Stimulated activated naive B cell treated with anti-CD40 and anti-IgM and Interleukin-4, amounts not matched to agents 10 μg/mL and 1 μg/mL and 100 μg/mL, for 72 hours (primary cell): ENCODE measurements at regions not wholly inside any gene's neighbourhood (a gene's known extent, or its start where the extent isn't known, plus 50 kb on each side); places are given as distances from the start of the nearest gene placed in this dataset.
"Not testable (repeated sequence)": the region's sequence is repeated elsewhere in the genome, so short reads cannot be mapped to it uniquely, and the experiment has no call there.

Experiments
- ATAC-seq, 2 donors: fragments of 150-1000 bp; cut with Tn5 transposase; replicated peaks; 2 replicates each; pipeline ENCODE4 v1.10.0; 2021; ENCODE audit warnings: moderate library complexity in 1 of 2
- DNase-seq: peaks from one replicate; pipeline ENCODE4 v3.0.0; 2021
- H3K27ac Mint-ChIP-seq: one replicate; pipeline ENCODE4 v1.8.0; 2022; ENCODE audit warnings: mild to moderate bottlenecking, mixed read lengths
- H3K27me3 Mint-ChIP-seq, 2 donors: one replicate each; pipeline ENCODE4 v1.8.0; 2022; ENCODE audit warnings: mixed read lengths in 2 of 2
- H3K36me3 Mint-ChIP-seq, 2 donors: one replicate each; pipeline ENCODE4 v1.8.0; 2022; ENCODE audit warnings: mixed read lengths in 2 of 2, mild to moderate bottlenecking in 1 of 2
- H3K4me1 Mint-ChIP-seq, 2 donors: one replicate each; pipeline ENCODE4 v1.8.0; 2022; ENCODE audit warnings: mixed read lengths in 2 of 2, mild to moderate bottlenecking in 1 of 2
- H3K4me3 Mint-ChIP-seq, 2 donors: one replicate each; pipeline ENCODE4 v1.8.0; 2022; ENCODE audit warnings: mild to moderate bottlenecking in 2 of 2, mixed read lengths in 2 of 2, moderate library complexity in 1 of 2
- H3K9me3 Mint-ChIP-seq, 2 donors: one replicate each; pipeline ENCODE4 v1.8.0; 2022; ENCODE audit warnings: mixed read lengths in 2 of 2, mild to moderate bottlenecking in 1 of 2

GRCh38 chr7:13801669-13802068, 187.8 kb downstream of the ETV1 start:
- no peak for ATAC-seq
- no peak overlapping the region for H3K4me3 Mint-ChIP-seq
- DNase-seq = no peak
- no peak overlapping the region for H3K27ac Mint-ChIP-seq
- no peaks in the 10 kb centered on the region for H3K4me1 Mint-ChIP-seq
- no peaks in the 10 kb centered on the region for H3K27me3 Mint-ChIP-seq
- H3K9me3 Mint-ChIP-seq = peaks cover 0 to 4% of the 10 kb centered on the region in 2 donors
- H3K36me3 Mint-ChIP-seq = no peaks in the 10 kb centered on the region

- H3K36me3 Mint-ChIP-seq = no peaks in the 10 kb centered on the region
- H3K4me3 Mint-ChIP-seq = no peak overlapping the region
- no peaks in the 10 kb centered on the region for H3K27me3 Mint-ChIP-seq
- H3K9me3 Mint-ChIP-seq = peaks cover 0 to 4% of the 10 kb centered on the region in 2 donors
- DNase-seq (no peak), ATAC-seq (no peak)
- H3K4me1 Mint-ChIP-seq = no peaks in the 10 kb centered on the region
- H3K27ac Mint-ChIP-seq = no peak overlapping the region
These were observed 186.8 kb downstream of the ETV1 start for GRCh38 chr7:13802651-13803050.

- Mint-ChIP-seq H3K4me3 (no peak overlapping the region), H3K27ac (no peak overlapping the region), H3K36me3 (no peaks in the 10 kb centered on the region), H3K4me1 (no peaks in the 10 kb centered on the region), H3K9me3 (peaks cover 0 to 4% of the 10 kb centered on the region in 2 donors), H3K27me3 (no peaks in the 10 kb centered on the region)
- no peak for ATAC-seq
- no peak for DNase-seq
These were observed 186.3 kb downstream of the ETV1 start for GRCh38 chr7:13803134-13803533.

GRCh38 chr7:13806089-13806867, 183.2 kb downstream of the ETV1 start:
- not testable (repeated sequence) for H3K36me3 Mint-ChIP-seq, H3K9me3 Mint-ChIP-seq, H3K4me3 Mint-ChIP-seq, H3K4me1 Mint-ChIP-seq, H3K27me3 Mint-ChIP-seq, DNase-seq, ATAC-seq, H3K27ac Mint-ChIP-seq

GRCh38 chr7:13817230-13817629, 172.2 kb downstream of the ETV1 start:
- not testable (repeated sequence) for H3K27me3 Mint-ChIP-seq, H3K27ac Mint-ChIP-seq, DNase-seq, H3K4me1 Mint-ChIP-seq, H3K36me3 Mint-ChIP-seq, H3K4me3 Mint-ChIP-seq, ATAC-seq
- H3K9me3 Mint-ChIP-seq = peaks cover 17 to 21% of the 10 kb centered on the region in 2 donors

GRCh38 chr7:13821152-13821787, 168.2 kb downstream of the ETV1 start:
- Mint-ChIP-seq H3K9me3 (peaks cover 5 to 13% of the 10 kb centered on the region in 2 donors), H3K27ac (no peak overlapping the region), H3K4me3 (no peak overlapping the region), H3K4me1 (no peaks in the 10 kb centered on the region), H3K36me3 (no peaks in the 10 kb centered on the region), H3K27me3 (no peaks in the 10 kb centered on the region)
- DNase-seq = no peak
- no peak for ATAC-seq

- DNase-seq = no peak
These were observed 166.8 kb downstream of the ETV1 start for GRCh38 chr7:13822678-13823077.

GRCh38 chr7:13826752-13827151, 162.7 kb downstream of the ETV1 start:
- no peaks in the 10 kb centered on the region for H3K36me3 Mint-ChIP-seq
- H3K4me3 Mint-ChIP-seq = no peak overlapping the region
- H3K27me3 Mint-ChIP-seq = no peaks in the 10 kb centered on the region
- ATAC-seq (no peak), DNase-seq (no peak)
- H3K27ac Mint-ChIP-seq = no peak overlapping the region
- no peaks in the 10 kb centered on the region for H3K4me1 Mint-ChIP-seq
- peaks cover 0 to 3% of the 10 kb centered on the region in 2 donors for H3K9me3 Mint-ChIP-seq

More at GRCh38 chr7:13822678-13823077, 166.8 kb downstream of the ETV1 start:
- no peak overlapping the region for H3K4me3 Mint-ChIP-seq
- no peaks in the 10 kb centered on the region for H3K36me3 Mint-ChIP-seq
- H3K27me3 Mint-ChIP-seq = no peaks in the 10 kb centered on the region
- no peak for ATAC-seq
- H3K9me3 Mint-ChIP-seq = peaks cover 5 to 13% of the 10 kb centered on the region in 2 donors
- no peak overlapping the region for H3K27ac Mint-ChIP-seq
- H3K4me1 Mint-ChIP-seq = no peaks in the 10 kb centered on the region

GRCh38 chr7:13827716-13828115, 161.8 kb downstream of the ETV1 start:
- ATAC-seq (no peak), DNase-seq (no peak)
- Mint-ChIP-seq H3K4me1 (no peaks in the 10 kb centered on the region), H3K4me3 (no peak overlapping the region), H3K27ac (no peak overlapping the region), H3K27me3 (no peaks in the 10 kb centered on the region), H3K9me3 (peaks cover 0 to 3% of the 10 kb centered on the region in 2 donors), H3K36me3 (no peaks in the 10 kb centered on the region)

- no peak for DNase-seq
- peaks cover 0 to 2% of the 10 kb centered on the region in 2 donors for H3K9me3 Mint-ChIP-seq
- no peaks in the 10 kb centered on the region for H3K27me3 Mint-ChIP-seq
- H3K4me1 Mint-ChIP-seq = no peaks in the 10 kb centered on the region
- no peaks in the 10 kb centered on the region for H3K36me3 Mint-ChIP-seq
- no peak overlapping the region for H3K4me3 Mint-ChIP-seq
- H3K27ac Mint-ChIP-seq = no peak overlapping the region
- no peak for ATAC-seq
These were observed 160.2 kb downstream of the ETV1 start for GRCh38 chr7:13829231-13829630.

GRCh38 chr7:13829914-13830900, 159.3 kb downstream of the ETV1 start:
- DNase-seq (no peak), ATAC-seq (no peak)
- Mint-ChIP-seq H3K4me1 (no peaks in the 10 kb centered on the region), H3K36me3 (no peaks in the 10 kb centered on the region), H3K9me3 (peaks cover 0 to under 1% of the 10 kb centered on the region in 2 donors), H3K4me3 (no peak overlapping the region), H3K27me3 (no peaks in the 10 kb centered on the region), H3K27ac (no peak overlapping the region)

- H3K4me1 Mint-ChIP-seq = no peaks in the 10 kb centered on the region
- H3K36me3 Mint-ChIP-seq = no peaks in the 10 kb centered on the region
- H3K4me3 Mint-ChIP-seq = no peak overlapping the region
- ATAC-seq (no peak), DNase-seq (no peak)
- H3K9me3 Mint-ChIP-seq = no peaks in the 10 kb centered on the region
- H3K27me3 Mint-ChIP-seq = no peaks in the 10 kb centered on the region
- H3K27ac Mint-ChIP-seq = no peak overlapping the region
These were observed 157.1 kb downstream of the ETV1 start for GRCh38 chr7:13832346-13832745.

- Mint-ChIP-seq H3K27ac (no peak overlapping the region), H3K4me3 (no peak overlapping the region), H3K27me3 (no peaks in the 10 kb centered on the region), H3K9me3 (no peaks in the 10 kb centered on the region), H3K4me1 (no peaks in the 10 kb centered on the region), H3K36me3 (no peaks in the 10 kb centered on the region)
- no peak for ATAC-seq
- DNase-seq = no peak
These were observed 155.1 kb downstream of the ETV1 start for GRCh38 chr7:13834328-13834761.

GRCh38 chr7:13835442-13835841, 154.0 kb downstream of the ETV1 start:
- Mint-ChIP-seq H3K27ac (no peak overlapping the region), H3K36me3 (no peaks in the 10 kb centered on the region), H3K27me3 (no peaks in the 10 kb centered on the region), H3K4me3 (no peak overlapping the region), H3K9me3 (peaks cover 0 to 2% of the 10 kb centered on the region in 2 donors), H3K4me1 (no peaks in the 10 kb centered on the region)
- ATAC-seq = no peak
- no peak for DNase-seq
